HG03469 (cell line): ENCODE measurements at regions not wholly inside any gene's neighbourhood (a gene's known extent, or its start where the extent isn't known, plus 50 kb on each side); places are given as distances from the start of the nearest gene placed in this dataset.
"Not testable (repeated sequence)": the region's sequence is repeated elsewhere in the genome, so short reads cannot be mapped to it uniquely, and the experiment has no call there.

Experiments used
- ATAC-seq: cut with Tn5 transposase; IDR thresholded peaks from one replicate; pipeline ENCODE4 v1.9.1; 2021; ENCODE audit warnings: mild to moderate bottlenecking, moderate library complexity, moderate number of reproducible peaks; ENCODE audit not compliant: unreplicated experiment

DNA sequence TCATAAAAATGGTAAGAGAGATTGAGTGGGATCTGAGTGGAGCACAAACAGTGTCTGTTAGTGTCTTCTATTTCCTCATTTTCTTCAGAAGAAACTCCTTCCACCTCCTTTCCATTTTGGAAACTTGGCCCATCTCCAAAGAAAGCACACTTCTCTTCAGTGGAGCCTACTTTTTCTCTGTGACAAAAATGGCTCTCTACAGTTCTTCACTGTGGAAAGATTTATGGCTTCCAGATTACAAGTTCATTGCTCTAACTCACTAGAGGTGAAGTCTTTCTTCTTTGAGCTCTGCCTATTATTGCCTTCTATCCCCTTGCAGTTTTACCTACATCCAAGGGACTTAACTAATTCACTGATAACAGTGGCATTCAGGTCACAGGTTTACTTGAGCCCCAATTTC is 325.8 kb downstream of the ANTXR2 start:
- no peak for ATAC-seq

- ATAC-seq: no peak
These were observed 330.0 kb downstream of the ANTXR2 start for GRCh38 chr4:79743014-79743413.

DNA sequence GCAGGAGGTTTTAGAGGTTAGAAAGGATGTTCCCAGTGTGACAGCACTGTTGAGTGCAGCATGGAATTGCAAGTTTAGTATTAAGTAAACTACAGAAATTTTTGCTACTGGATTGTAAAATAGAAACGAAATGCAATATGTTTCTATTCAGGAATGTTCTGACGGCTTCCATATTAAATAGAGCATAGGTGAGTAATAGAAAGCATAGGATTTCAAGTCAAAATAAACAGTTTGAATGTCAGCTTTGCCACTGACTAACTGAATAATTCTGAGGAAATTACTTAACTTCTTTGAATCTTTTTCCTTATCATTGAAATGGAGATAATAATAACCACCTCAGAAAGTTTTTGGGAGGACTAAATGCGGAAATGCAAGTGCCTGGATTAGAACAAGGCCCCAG is 331.9 kb upstream of the GK2 start:
- no peak for ATAC-seq

DNA sequence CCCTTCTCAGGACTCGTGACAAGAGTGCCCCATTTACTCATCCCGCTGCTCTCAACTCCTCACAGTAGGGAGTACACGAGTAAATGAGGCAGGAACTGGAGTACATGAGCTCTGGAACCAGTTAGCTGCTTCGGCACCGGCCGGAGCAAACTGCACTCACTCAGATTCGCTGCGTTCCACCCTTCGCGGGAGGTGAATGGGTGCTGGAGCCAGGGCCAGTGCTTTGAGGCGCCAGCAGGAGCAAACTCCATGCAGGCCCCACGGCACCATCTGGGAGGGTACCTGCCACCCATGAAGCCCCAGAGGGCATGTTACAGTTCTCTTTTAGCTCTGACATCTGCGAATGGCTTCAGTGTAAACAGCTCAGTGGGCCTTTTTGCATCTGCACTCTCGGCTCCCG is 315.5 kb upstream of the GK2 start:
- no peak for ATAC-seq

DNA sequence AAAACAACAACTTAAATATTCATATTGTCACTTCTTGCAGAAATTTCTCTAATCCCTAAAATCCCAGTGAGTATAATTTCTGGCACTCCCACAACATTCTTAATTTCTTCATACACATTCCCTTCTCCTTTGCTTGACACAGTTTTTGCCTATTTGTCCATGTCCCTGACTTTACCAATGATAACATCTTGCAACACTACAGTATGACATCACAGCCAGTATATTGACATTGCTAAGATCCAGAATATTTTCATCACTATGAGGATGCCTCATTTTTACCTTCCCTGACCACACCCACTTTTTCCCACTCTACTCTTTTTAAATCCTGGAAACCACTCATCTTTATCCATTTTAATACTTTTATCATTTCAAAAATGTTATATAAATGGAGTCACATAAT is 292.3 kb upstream of the GK2 start:
- ATAC-seq: no peak

GRCh38 chr4:79697444-79697843 is 289.4 kb upstream of the GK2 start:
- ATAC-seq: no peak

GRCh38 chr4:79696534-79696933 is 288.5 kb upstream of the GK2 start:
- ATAC-seq: not testable (repeated sequence)

GRCh38 chr4:79695848-79696247 is 287.8 kb upstream of the GK2 start:
- no peak for ATAC-seq

- no peak for ATAC-seq
These were observed 281.7 kb upstream of the GK2 start for GRCh38 chr4:79689740-79690139.

- ATAC-seq: no peak
These were observed 280.7 kb upstream of the GK2 start for GRCh38 chr4:79688691-79689090.

- ATAC-seq: no peak
These were observed 279.0 kb upstream of the GK2 start for GRCh38 chr4:79687006-79687405.

GRCh38 chr4:79685542-79685941 is 277.5 kb upstream of the GK2 start:
- no peak for ATAC-seq

DNA sequence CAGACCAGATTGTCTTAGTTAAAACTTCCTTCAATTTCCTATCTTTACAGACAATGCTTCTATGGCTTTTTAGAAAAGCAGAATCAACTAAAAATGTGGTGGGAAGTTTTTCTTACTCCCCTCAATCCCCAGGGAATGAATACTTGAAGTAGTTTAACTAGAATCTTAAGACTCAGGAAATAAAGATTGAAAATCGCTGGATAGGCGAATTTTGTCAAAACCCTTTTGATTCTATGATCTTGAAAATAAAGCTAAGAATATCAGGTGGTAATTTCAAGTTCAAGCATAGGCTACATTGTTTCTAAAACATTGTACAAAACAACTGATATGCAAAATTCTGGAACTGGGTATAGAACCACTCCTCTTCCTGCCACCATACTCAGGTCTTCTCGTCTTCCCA is 276.5 kb upstream of the GK2 start:
- ATAC-seq: no peak

DNA sequence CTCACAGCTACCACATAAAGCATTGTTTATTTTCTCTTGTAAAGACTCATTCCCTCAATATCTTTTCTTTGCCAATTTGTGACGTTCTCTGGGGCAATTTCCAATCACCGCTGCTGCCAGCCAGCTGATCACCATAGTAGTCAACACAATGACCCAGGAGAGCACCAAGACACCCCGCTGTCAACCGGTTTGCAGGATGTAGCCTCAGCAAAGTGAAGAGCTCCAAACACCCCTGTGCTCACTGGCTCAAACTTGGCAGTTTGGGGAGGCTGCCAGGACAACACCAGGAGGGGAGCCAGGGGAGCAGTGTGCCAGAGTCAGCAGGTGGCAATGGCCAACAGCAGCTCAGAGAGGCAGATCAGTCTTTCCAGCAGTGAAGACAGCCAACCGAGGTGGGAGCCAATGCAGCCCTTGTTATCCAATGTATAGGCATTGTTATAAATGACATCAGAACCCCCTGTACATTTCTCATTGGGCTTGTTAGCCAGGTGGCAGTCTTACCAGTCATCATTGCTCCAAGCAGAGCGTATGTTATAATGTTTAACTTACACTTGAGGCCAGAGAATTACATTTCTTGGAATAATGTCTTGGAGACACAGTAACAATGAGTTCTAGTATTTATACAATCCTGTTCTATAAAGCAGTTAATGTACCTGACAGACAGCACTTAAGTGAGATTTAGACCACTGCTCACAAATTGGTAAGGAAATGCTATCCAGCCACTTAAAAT is 274.9 kb upstream of the GK2 start:
- no peak for ATAC-seq

GRCh38 chr4:79682161-79682560 is 274.1 kb upstream of the GK2 start:
- ATAC-seq: no peak

- no peak for ATAC-seq
These were observed 271.8 kb upstream of the GK2 start for GRCh38 chr4:79679859-79680258.

DNA sequence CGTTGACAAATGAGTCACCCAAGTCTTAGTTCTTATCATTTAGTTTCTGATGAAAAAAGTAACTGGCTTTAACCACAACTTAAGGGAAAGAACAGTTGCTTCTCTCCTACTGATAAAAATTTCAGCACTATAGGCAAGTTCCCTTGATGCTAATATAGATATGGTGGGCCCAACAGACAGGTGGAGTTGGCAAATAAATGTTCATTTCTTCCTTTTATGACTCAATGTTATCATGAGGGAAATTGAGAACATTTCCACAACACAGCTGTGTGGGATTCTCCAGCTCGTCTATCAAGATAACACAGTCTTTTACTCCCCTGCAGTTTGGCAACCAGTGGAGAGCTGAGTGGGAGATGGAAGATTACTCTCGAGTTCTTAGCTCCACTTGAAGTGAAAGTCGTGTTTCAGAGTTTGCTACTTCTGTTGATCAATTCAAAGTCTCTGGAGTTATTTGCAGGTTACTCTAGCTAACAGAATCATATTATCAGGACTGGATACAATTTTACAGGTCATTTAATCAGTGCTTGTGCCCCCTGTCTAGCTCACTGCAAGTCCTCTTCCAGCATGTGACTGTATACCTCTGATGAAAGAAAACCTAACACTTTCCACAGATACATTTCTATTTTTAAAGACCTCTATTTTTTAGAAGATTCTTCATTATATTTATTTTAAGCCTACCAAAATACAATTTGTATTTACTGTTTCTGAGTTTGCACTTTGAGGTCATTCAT is 270.6 kb upstream of the GK2 start:
- no peak for ATAC-seq

DNA sequence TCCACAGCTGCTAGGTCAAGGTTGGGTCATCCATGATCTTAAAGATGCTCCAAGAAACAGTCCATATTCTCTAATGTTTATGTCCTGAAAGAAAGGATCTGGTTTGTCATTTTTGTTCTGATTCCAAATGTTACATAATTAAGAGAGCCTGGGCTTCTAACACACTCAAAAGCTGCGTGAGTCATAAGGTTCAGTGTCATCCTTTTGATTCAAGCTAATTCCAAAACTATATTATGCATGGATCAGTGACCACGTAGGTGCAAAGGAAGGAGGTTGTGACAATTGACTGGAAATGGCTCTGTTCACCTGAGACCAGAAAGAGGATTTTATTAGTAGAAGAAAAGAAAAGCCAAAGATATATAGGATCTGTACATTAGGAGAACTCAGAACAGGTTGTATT is 268.7 kb upstream of the GK2 start:
- ATAC-seq: no peak

- ATAC-seq: not testable (repeated sequence)
These were observed 266.9 kb upstream of the GK2 start for GRCh38 chr4:79674906-79675305.

- no peak for ATAC-seq
These were observed 265.9 kb upstream of the GK2 start for GRCh38 chr4:79673898-79674297.

DNA sequence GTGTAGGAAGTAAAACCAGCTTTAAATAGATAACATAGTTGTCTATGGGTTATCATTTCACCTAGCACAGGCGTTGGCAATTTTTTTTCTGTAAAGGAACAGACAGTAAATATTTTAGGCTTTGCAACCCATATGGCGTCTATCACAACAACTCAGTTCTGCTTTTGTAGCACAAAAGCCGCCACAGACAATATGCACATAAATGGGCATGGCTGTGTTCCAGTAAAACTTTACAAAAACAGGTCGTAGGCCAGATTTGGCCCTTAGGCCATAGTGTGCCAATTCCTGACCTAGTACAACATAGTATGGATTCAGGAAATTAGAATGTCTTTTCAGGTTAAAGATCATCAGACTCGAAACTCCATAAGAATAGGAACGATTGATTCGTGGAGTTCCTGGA is 265.3 kb upstream of the GK2 start:
- no peak for ATAC-seq

DNA sequence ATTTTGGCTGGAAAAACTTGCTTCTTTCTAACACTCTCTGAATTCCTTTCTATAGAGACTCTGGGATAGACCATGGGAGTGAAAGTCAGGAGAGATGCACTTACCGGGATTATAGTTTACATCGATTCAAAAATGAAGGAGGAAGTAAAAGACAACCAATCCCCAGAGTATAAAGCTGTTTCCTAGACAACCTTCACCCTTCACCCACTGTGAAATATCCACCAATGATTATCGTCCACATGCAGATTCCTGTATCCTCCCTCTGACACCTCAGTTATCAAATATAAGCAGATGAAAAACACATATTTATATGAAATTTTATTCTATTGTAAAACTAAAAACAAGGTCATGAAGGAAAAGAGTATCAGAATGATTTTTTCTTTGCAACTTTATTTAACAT is 258.8 kb upstream of the GK2 start:
- ATAC-seq: no peak

DNA sequence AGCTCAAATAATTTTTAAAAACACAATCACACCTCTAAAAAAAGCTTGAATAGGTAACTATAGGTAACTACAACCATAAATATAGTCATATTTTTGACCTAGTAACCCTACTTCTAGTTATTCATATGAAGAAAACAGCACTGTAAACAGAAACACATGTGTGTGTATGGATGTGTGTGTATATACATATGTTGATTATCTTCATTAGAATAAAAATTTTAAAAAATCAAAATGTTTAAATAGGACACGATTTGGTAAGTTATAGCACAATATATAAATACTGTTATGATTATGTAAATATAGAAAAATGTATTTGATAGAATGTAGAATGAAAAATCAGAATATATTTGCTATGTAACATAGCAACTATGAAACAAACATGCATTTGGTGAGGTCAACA is 258.1 kb upstream of the GK2 start:
- no peak for ATAC-seq
